Suppressor macrophage (primary cell): ENCODE measurements at regions not wholly inside any gene's neighbourhood (a gene's known extent, or its start where the extent isn't known, plus 50 kb on each side); places are given as distances from the start of the nearest gene placed in this dataset.
"Not testable (repeated sequence)": the region's sequence is repeated elsewhere in the genome, so short reads cannot be mapped to it uniquely, and the experiment has no call there.

ENCODE experiments used
- DNase-seq, 4 experiments: peaks; one replicate each; pipeline ENCODE4 v3.0.0-alpha.2; 2020 to 2022

DNA sequence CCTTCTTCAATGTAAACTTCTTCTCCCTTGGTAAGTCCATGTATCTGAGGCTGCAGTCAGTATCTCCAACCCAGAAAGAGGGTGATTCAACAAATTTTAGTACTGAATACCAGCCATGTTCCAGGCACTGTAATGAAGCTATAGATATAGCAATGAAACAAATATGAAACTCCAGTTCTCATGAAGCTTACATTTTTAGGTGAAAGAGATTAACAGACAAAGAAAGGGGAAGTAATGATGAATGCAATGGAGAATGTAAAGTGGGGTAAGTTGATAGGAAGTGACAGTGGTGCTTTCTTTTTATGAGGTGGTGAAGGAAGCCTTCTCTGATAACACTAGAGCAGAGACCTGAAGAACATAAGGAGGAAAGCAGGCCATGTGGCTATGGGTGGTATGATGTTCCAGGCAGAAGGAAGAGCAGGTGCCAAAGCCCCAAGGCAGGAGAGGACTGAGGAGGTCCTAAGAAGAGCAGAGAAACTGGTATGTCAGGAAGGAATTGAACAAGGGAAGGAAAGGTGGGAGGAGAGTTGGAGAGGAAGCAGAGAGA, 143.6 kb downstream of the TFAP2B start:
- DNase-seq: peak in 1 of 4 experiments; percentile 4

DNA sequence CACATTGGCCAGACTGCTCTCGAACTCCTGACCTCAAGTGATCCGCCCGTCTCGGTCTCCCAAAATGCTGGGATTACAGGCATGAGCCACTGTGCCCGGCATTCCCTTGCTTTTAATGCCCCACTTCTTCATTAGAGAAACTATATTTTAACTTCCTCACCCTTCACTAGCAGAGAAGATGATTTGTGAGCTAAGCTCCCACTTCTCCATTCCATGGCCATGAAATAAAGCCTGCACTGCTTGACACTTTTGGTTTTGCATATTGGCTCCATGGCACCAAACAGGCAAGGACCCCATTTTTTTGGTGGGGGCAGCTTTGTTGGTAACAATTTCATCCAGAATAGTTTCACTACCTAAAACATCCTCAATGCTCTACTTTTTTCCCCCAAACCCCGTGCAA, 145.3 kb downstream of the TFAP2B start:
- DNase-seq: peak in 2 of 4 experiments; percentile 20 to 32

DNA sequence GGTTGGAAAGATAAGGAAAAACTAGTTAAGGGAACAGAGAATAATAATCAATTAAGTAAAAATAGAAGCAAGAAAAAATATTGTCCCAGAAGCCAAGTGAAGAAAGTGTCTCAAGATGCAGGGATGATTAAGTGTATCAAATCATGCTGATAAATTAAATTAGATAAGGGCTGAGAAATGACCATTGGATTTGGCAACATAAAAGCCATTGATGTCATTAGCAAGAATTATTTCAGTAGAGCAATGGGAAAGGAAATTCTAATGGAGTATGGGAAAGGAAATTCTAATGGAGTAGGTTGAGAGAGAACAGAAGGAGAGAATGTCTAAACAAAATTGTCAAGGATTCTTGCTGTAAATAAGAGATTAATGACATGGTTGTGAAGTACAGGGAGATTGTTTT, 146.8 kb downstream of the TFAP2B start:
- DNase-seq: no peak

DNA sequence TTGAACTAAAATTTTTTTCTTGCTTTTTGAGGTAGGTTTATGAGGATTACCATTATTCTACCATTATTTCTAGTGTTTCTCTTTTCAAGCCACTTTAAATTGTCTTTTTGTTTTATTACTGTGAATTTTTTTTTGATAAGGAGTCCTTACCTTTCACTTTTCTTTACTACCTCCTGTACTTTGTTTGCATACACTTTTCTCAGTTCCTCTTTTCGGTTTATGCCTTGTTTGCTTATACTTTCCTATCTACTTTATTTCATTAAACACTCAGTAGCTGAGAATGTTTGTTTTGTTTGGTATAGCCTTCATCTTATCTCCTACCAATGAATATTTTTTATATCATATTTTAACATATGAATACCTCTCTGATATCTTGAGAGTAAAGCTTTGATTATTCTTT, 147.9 kb downstream of the TFAP2B start:
- DNase-seq: no peak

DNA sequence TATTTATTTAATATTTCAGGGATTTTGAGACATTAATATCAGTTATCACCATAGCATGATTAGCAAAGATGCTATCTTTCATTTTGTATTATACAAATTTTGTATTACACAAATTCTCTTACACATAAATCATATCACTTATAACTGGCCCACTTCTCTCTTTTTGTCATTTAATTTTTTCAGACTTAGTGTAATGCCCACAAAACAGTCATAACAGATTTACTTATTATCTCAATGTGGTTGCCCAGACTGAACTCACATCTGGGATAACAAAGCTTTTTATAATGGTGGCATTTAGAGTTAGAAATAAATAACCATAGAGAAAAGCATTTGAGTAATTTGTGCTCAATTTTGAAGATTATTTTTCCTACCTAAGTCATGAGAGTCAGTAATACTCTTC, 148.3 kb downstream of the TFAP2B start:
- DNase-seq: no peak

GRCh38 chr6:50968246-50968645, 149.6 kb downstream of the TFAP2B start:
- not testable (repeated sequence) for DNase-seq

DNA sequence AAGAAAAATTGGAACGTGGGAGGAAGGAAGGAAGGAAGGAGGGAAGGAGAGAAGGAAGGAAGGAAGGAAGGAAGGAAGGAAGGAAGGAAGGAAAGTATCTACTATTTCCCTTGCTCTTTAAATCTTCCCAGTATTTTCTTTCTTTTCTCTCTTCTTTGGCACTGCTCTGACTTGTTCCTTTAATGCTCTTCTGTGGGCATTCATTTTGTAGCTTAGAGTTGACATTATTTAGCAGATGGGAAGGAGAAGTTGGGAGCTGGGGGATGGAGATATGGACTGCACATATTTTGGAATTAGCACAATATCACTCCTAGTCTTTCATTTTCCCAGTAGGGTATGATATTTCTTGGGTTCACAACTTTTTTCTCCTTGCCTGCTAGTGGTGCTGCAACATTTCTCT, 152.2 kb downstream of the TFAP2B start:
- DNase-seq: no peak

- no peak for DNase-seq
Observed at GRCh38 chr6:50973464-50973863, 154.8 kb downstream of the TFAP2B start.

GRCh38 chr6:50974319-50974718, 155.6 kb downstream of the TFAP2B start:
- no peak for DNase-seq

- no peak for DNase-seq
Observed at GRCh38 chr6:50975216-50975615, 156.5 kb downstream of the TFAP2B start.

- no peak for DNase-seq
Observed at GRCh38 chr6:50976907-50977306, 158.2 kb downstream of the TFAP2B start.

GRCh38 chr6:50977796-50978195, 159.1 kb downstream of the TFAP2B start:
- DNase-seq: no peak

GRCh38 chr6:50978380-50979170, 159.9 kb downstream of the TFAP2B start:
- DNase-seq: no peak

DNA sequence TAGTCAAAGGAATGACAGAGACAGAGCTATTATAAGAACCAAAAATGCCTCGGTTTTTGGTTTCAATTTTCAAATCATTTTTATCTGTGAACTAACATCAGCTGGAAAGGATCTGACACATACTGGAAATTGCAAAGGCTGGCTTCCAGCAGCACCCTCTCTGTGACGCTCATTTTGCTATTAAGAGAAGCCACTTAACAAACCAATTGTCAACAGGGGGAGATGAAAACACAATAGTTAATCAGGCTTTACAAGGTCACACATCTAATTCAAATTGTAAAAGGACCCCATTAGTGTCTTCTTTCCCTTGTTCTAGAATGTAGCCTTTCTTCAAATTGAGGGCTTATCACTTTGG, 160.5 kb downstream of the TFAP2B start:
- DNase-seq: no peak

- no peak for DNase-seq
Observed at GRCh38 chr6:50984135-50984534, 165.5 kb downstream of the TFAP2B start.

GRCh38 chr6:50986319-50986718, 167.6 kb downstream of the TFAP2B start:
- DNase-seq: no peak

GRCh38 chr6:50989123-50989522, 170.5 kb downstream of the TFAP2B start:
- DNase-seq: no peak

GRCh38 chr6:50990750-50991446, 172.2 kb downstream of the TFAP2B start:
- DNase-seq: no peak

GRCh38 chr6:50992232-50992631, 173.6 kb downstream of the TFAP2B start:
- no peak for DNase-seq

- no peak for DNase-seq
Observed at GRCh38 chr6:50992704-50993625, 174.3 kb downstream of the TFAP2B start.

- no peak for DNase-seq
Observed at GRCh38 chr6:50993941-50994720, 175.5 kb downstream of the TFAP2B start.

GRCh38 chr6:50995036-50995435, 176.4 kb downstream of the TFAP2B start:
- no peak for DNase-seq
